GM12892 (cell line): ENCODE measurements at regions not wholly inside any gene's neighbourhood (a gene's known extent, or its start where the extent isn't known, plus 50 kb on each side); places are given as distances from the start of the nearest gene placed in this dataset.

Source experiments
- POLR2AphosphoS5 ChIP-seq: IDR thresholded peaks from 2 replicates; pipeline ENCODE4 v1.6.1; 2011; ENCODE audit warnings: low read depth, low read length, control low read depth
- TAF1 ChIP-seq: IDR thresholded peaks from 2 replicates; pipeline ENCODE4 v1.6.1; 2011; ENCODE audit warnings: low read depth, mild to moderate bottlenecking, control low read depth, low read length, borderline replicate concordance

- TF ChIP-seq POLR2AphosphoS5 (peak; percentile 79), TAF1 (no peak)
Measured at GRCh38 chr13:42405665-42406390, 133.9 kb downstream of the AKAP11 start.
